Psoas muscle (tissue), 7 donors: ENCODE measurements at regions not wholly inside any gene's neighbourhood (a gene's known extent, or its start where the extent isn't known, plus 50 kb on each side); places are given as distances from the start of the nearest gene placed in this dataset.

Source experiments
- ATAC-seq, 4 donors: fragments of 200-7000 bp; cut with Tn5 transposase; one replicate each; pipeline ENCODE4 v1.9.1; 2020; ENCODE audit warnings: moderate library complexity in 3 of 4, mild to moderate bottlenecking in 2 of 4
- DNase-seq, 2 donors: peaks; one replicate each; pipeline ENCODE4 v3.0.0-alpha.2; 2020
- H3K27ac ChIP-seq: fragments of 200-600 bp; one replicate; pipeline ENCODE4 v1.8.0; 2022
- H3K27me3 ChIP-seq, 3 donors: fragments of 200-600 bp in 1 of 3; one replicate each; pipeline versions ENCODE4 v1.6.1 to v1.8.0; 2013 to 2022; ENCODE audit warnings: low read length in 2 of 3, mild to moderate bottlenecking in 2 of 3, moderate library complexity in 1 of 3; ENCODE audit not compliant: insufficient read depth in 3 of 3
- H3K36me3 ChIP-seq, 2 donors: fragments of 200-600 bp in 1 of 2; one replicate each; pipeline versions ENCODE4 v1.6.1 to v1.8.0; 2013 to 2022; ENCODE audit warnings: low read depth in 1 of 2, mild to moderate bottlenecking in 1 of 2, moderate library complexity in 1 of 2; ENCODE audit not compliant: insufficient read depth in 1 of 2
- H3K4me1 ChIP-seq: fragments of 200-600 bp; one replicate; pipeline ENCODE4 v1.8.0; 2022
- H3K4me3 ChIP-seq: fragments of 200-600 bp; one replicate; pipeline ENCODE4 v1.8.0; 2022; ENCODE audit warnings: mild to moderate bottlenecking
- H3K9me3 ChIP-seq: fragments of 200-600 bp; one replicate; pipeline ENCODE4 v1.8.0; 2022
- WGBS, 3 donors: extraction: QIAGEN DNeasy Blood & Tissue Kit; methylation state at CpG; one replicate each; pipeline versions ENCODE4 v1.1.6 to v1.1.7; 2013; 5-methylcytosine and 5-hydroxymethylcytosine counted together
- intact Hi-C, 2 donors: fragments of 100-400 bp; cut with DNase I; formaldehyde crosslinking; loops; one replicate each; pipeline versions ENCODE4 v1.11.0 to v1.14.2; 2022
- TF ChIP-seq, protein P1 (sequence below): fragments of 200-600 bp; IDR thresholded peaks from one replicate; pipeline ENCODE4 v1.8.0; 2022; ENCODE audit warnings: antibody characterized with exemption
- donor health status: healthy with polysubstance abuse.
- donor health status: DM: no; HTN: no; CAD: no; lungs with moderate emphysema.
- donor health status: Bipolar disorder and iron deficiency.
- donor health status: healthy.
- donor health status: DM: yes; HTN: yes; CAD: no.
- donor health status: DM: no; HTN: no; CAD: no.
- donor health status: DM: yes; HTN: yes; CAD: no.

- TF ChIP-seq, protein P1, sequence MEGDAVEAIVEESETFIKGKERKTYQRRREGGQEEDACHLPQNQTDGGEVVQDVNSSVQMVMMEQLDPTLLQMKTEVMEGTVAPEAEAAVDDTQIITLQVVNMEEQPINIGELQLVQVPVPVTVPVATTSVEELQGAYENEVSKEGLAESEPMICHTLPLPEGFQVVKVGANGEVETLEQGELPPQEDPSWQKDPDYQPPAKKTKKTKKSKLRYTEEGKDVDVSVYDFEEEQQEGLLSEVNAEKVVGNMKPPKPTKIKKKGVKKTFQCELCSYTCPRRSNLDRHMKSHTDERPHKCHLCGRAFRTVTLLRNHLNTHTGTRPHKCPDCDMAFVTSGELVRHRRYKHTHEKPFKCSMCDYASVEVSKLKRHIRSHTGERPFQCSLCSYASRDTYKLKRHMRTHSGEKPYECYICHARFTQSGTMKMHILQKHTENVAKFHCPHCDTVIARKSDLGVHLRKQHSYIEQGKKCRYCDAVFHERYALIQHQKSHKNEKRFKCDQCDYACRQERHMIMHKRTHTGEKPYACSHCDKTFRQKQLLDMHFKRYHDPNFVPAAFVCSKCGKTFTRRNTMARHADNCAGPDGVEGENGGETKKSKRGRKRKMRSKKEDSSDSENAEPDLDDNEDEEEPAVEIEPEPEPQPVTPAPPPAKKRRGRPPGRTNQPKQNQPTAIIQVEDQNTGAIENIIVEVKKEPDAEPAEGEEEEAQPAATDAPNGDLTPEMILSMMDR = no peak
- 49 to 59% (median 56%) methylated on average over 2 of the region's 2 CpGs for WGBS, 3 donors
- ATAC-seq (no peak), DNase-seq (no peak)
- no peaks in the 10 kb centered on the region for H3K9me3 ChIP-seq
- H3K4me1 ChIP-seq = no peaks in the 10 kb centered on the region
- H3K36me3 ChIP-seq = no peaks in the 10 kb centered on the region
- H3K27ac ChIP-seq = no peak overlapping the region
- H3K27me3 ChIP-seq = no peaks in the 10 kb centered on the region
- H3K4me3 ChIP-seq = no peak overlapping the region
- intact Hi-C loops = no loop called here
Measured at GRCh38 chr1:170351366-170351946, 180.5 kb upstream of the GORAB start.

DNA sequence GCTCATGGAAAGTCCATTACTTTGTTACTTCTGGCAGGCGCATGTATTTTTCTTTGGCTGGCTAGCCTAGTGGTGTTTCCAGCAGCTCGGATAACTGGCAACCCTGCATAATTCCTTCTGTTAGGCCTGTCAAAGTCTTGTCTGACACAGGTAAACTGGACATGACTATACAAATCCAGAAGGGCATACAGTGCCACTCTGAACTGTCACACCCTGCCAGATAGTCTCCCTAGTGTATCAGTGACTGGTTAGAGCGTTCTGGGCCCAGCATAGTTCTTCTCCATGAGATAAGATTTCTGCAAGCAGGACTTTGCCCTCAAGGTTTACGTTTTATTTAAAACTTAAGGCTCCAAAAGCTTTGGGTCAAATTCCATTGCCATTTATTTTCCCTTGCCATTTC, 177.7 kb upstream of the GORAB start:
- TF ChIP-seq, protein P1 = no peak
- ATAC-seq (no peak), DNase-seq (no peak)
- WGBS, 3 donors = 27 to 58% (median 35%) methylated on average over 4 of the region's 4 CpGs
- H3K9me3 ChIP-seq = no peaks in the 10 kb centered on the region
- intact Hi-C loops = no loop called here
- no peaks in the 10 kb centered on the region for H3K36me3 ChIP-seq
- no peaks in the 10 kb centered on the region for H3K27me3 ChIP-seq
- no peak overlapping the region for H3K27ac ChIP-seq
- H3K4me3 ChIP-seq = no peak overlapping the region
- no peaks in the 10 kb centered on the region for H3K4me1 ChIP-seq

GRCh38 chr1:170354690-170355089, 177.3 kb upstream of the GORAB start:
- no peaks in the 10 kb centered on the region for H3K4me1 ChIP-seq
- H3K36me3 ChIP-seq = no peaks in the 10 kb centered on the region
- H3K27me3 ChIP-seq = no peaks in the 10 kb centered on the region
- TF ChIP-seq, protein P1 = no peak
- ATAC-seq (no peak), DNase-seq (no peak)
- H3K4me3 ChIP-seq = no peak overlapping the region
- H3K27ac ChIP-seq = no peak overlapping the region
- WGBS, 3 donors = 55 to 71% (median 59%) methylated on average over 3 of the region's 3 CpGs
- H3K9me3 ChIP-seq = no peaks in the 10 kb centered on the region
- intact Hi-C loops = no loop called here

DNA sequence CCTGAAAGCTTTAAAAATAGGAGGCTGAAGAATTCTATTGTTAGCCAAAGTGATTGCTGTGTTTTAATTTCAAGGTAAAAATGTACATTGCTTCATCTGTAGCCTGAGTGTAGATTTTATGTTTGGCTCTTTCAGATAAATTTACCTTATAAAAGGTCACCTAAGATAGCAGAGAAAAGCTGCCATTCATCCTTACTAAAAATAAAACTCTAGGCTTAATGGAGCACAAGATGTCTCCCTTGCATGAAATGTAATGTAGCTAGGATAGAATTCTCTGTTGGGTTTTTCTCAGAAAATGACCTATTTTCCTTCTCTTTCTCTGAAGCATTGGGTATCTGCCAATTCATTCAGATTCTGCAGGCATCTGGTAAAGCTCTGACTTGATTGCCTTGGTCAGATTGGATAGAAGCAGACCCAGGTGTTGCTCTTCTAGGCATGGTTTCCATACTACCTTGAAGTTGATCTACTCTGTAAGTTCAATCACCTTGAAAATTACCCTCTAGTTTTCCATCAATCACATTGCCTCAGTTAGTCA, 176.6 kb upstream of the GORAB start:
- TF ChIP-seq, protein P1 = no peak
- no peaks in the 10 kb centered on the region for H3K4me1 ChIP-seq
- no peak for DNase-seq
- no peaks in the 10 kb centered on the region for H3K27me3 ChIP-seq
- no peak for ATAC-seq
- H3K27ac ChIP-seq = no peak overlapping the region
- H3K36me3 ChIP-seq = no peaks in the 10 kb centered on the region
- H3K4me3 ChIP-seq = no peak overlapping the region
- no peaks in the 10 kb centered on the region for H3K9me3 ChIP-seq
- intact Hi-C loops = no loop called here

DNA sequence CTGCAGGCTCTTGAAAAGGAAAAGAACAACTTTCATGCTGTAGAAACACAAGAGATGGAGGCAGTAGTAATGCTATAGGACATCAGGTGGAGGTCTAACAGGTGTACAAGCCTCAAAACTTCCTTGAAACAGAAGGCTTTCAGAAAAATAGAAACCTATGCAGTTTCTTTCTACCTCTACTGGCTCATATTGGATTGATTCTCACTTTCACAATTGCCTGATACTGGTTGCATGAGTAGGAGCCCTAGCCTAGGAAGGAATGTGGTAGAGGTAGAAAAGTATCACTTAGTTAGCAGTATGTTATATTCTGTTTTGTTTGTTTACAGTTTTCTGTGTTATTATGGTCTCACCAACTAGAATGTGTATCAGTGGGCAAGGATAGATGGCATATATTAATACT, 175.4 kb upstream of the GORAB start:
- no peaks in the 10 kb centered on the region for H3K36me3 ChIP-seq
- H3K4me1 ChIP-seq = no peaks in the 10 kb centered on the region
- intact Hi-C loops = no loop called here
- no peak overlapping the region for H3K4me3 ChIP-seq
- no peak for DNase-seq
- TF ChIP-seq, protein P1 = no peak
- no peak overlapping the region for H3K27ac ChIP-seq
- ATAC-seq = no peak
- H3K27me3 ChIP-seq = no peaks in the 10 kb centered on the region
- no peaks in the 10 kb centered on the region for H3K9me3 ChIP-seq
